ENCODE measurements at regions not wholly inside any gene's neighbourhood (a gene's known extent, or its start where the extent isn't known, plus 50 kb on each side); places are given as distances from the start of the nearest gene placed in this dataset.

DNA sequence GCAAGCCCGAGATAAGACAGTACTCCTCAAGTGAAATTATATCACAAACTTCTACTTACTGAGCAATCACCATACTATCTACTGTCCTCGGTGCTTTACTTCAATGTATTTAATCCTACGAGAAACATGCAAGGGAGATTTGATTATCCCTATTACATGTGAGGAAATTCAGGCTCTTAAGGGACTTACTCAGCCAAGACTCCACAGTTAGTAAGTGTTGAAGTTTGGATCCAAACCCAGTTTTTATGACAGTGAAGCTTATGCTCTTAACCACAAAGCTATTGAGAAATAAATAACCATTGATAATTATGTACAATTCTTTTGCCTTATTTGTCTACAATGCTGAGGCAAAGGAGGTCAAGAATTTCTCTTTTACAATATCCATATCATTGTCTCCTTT, 672.9 kb upstream of the ACVR2A start:
- CTCF ChIA-PET, result no interaction called here
- Histone ChIP-seq H3K36me3 (ENCODE audit: control insufficient read depth in 2 of 2, insufficient read depth in 1 of 2, low read length in 2 of 2) (no peaks in the 10 kb centered on the region), H3K9me3 (ENCODE audit: control insufficient read depth, insufficient read depth, low read depth, low read length) (no peaks in the 10 kb centered on the region), H3K4me3 (ENCODE audit: low read depth, low read length) (no peak overlapping the region), H3K4me1 (ENCODE audit: control insufficient read depth, insufficient read depth, low read length) (no peaks in the 10 kb centered on the region), H3K27ac (ENCODE audit: extremely low read depth, low read depth, low read length) (no peak overlapping the region)
- POLR2A ChIA-PET, result no interaction called here
- no peak for TF ChIP-seq OVOL3 (tag by site-specific recombination; IDR thresholded peaks at IDR 0.05)
- no peak for TF ChIP-seq ZNF777 (tag by site-specific recombination; IDR thresholded peaks at IDR 0.05; ENCODE audit: borderline replicate concordance)
- TF ChIP-seq ZNF184 (tag by site-specific recombination; IDR thresholded peaks at IDR 0.05), result no peak
- no peak for TF ChIP-seq ZNF10 (tag by site-specific recombination; IDR thresholded peaks at IDR 0.05)
- TF ChIP-seq ZNF677 (tag by site-specific recombination; IDR thresholded peaks at IDR 0.05), result no peak
- no peak for TF ChIP-seq ZNF19 (tag by site-specific recombination; IDR thresholded peaks at IDR 0.05; ENCODE audit: low read depth)
- TF ChIP-seq TCF7L2 (IDR thresholded peaks at IDR 0.05; ENCODE audit: borderline replicate concordance, low read depth, low read length), result no peak
- TF ChIP-seq ZNF596 (tag by site-specific recombination; IDR thresholded peaks at IDR 0.05), result no peak
- no peak for TF ChIP-seq ZFP41 (tag by site-specific recombination; IDR thresholded peaks at IDR 0.05; ENCODE audit: borderline replicate concordance)
- TF ChIP-seq, protein P1, sequence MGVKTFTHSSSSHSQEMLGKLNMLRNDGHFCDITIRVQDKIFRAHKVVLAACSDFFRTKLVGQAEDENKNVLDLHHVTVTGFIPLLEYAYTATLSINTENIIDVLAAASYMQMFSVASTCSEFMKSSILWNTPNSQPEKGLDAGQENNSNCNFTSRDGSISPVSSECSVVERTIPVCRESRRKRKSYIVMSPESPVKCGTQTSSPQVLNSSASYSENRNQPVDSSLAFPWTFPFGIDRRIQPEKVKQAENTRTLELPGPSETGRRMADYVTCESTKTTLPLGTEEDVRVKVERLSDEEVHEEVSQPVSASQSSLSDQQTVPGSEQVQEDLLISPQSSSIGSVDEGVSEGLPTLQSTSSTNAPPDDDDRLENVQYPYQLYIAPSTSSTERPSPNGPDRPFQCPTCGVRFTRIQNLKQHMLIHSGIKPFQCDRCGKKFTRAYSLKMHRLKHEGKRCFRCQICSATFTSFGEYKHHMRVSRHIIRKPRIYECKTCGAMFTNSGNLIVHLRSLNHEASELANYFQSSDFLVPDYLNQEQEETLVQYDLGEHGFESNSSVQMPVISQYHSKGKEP (tag by site-specific recombination; IDR thresholded peaks at IDR 0.05), result no peak
- no peak for TF ChIP-seq ZNF223 (tag by site-specific recombination; IDR thresholded peaks at IDR 0.05)
- no peak for TF ChIP-seq SALL2 (tag by site-specific recombination; IDR thresholded peaks at IDR 0.05; ENCODE audit: borderline replicate concordance)
- TF ChIP-seq GLIS1 (tag by site-specific recombination; IDR thresholded peaks at IDR 0.05), result no peak
- no peak for TF ChIP-seq YY1 (tag by site-specific recombination; IDR thresholded peaks at IDR 0.05)

DNA sequence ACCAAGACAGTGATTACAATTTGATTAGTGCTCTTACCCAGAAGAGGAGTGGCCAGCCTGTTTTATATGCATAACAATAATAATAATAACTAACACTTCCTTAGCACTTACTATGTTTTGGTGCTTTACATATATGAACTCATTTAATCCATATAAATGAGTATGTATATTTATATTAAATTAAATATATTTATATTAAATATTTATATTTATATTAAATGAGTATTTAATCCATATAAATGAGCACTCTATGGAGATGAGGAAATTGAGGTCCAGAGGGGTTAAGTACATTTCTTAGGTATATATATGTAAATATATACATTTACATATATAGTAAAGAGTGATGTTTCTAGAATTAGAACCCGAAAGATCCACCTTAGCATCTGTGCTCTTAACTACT, 673.9 kb upstream of the ACVR2A start:
- TF ChIP-seq PRDM1 (tag by site-specific recombination; IDR thresholded peaks at IDR 0.05), result no peak
- no peak for TF ChIP-seq ZNF214 (tag by site-specific recombination; IDR thresholded peaks at IDR 0.05; ENCODE audit: borderline replicate concordance)
- TF ChIP-seq GLI4 (tag by site-specific recombination; IDR thresholded peaks at IDR 0.05), result no peak
- TF ChIP-seq ZNF280D (tag by site-specific recombination; IDR thresholded peaks at IDR 0.05), result no peak
- no peak for TF ChIP-seq MZF1 (tag by site-specific recombination; IDR thresholded peaks at IDR 0.05; ENCODE audit: borderline replicate concordance)
- no peak for TF ChIP-seq ZBTB1 (tag by site-specific recombination; IDR thresholded peaks at IDR 0.05)
- TF ChIP-seq, protein P2, sequence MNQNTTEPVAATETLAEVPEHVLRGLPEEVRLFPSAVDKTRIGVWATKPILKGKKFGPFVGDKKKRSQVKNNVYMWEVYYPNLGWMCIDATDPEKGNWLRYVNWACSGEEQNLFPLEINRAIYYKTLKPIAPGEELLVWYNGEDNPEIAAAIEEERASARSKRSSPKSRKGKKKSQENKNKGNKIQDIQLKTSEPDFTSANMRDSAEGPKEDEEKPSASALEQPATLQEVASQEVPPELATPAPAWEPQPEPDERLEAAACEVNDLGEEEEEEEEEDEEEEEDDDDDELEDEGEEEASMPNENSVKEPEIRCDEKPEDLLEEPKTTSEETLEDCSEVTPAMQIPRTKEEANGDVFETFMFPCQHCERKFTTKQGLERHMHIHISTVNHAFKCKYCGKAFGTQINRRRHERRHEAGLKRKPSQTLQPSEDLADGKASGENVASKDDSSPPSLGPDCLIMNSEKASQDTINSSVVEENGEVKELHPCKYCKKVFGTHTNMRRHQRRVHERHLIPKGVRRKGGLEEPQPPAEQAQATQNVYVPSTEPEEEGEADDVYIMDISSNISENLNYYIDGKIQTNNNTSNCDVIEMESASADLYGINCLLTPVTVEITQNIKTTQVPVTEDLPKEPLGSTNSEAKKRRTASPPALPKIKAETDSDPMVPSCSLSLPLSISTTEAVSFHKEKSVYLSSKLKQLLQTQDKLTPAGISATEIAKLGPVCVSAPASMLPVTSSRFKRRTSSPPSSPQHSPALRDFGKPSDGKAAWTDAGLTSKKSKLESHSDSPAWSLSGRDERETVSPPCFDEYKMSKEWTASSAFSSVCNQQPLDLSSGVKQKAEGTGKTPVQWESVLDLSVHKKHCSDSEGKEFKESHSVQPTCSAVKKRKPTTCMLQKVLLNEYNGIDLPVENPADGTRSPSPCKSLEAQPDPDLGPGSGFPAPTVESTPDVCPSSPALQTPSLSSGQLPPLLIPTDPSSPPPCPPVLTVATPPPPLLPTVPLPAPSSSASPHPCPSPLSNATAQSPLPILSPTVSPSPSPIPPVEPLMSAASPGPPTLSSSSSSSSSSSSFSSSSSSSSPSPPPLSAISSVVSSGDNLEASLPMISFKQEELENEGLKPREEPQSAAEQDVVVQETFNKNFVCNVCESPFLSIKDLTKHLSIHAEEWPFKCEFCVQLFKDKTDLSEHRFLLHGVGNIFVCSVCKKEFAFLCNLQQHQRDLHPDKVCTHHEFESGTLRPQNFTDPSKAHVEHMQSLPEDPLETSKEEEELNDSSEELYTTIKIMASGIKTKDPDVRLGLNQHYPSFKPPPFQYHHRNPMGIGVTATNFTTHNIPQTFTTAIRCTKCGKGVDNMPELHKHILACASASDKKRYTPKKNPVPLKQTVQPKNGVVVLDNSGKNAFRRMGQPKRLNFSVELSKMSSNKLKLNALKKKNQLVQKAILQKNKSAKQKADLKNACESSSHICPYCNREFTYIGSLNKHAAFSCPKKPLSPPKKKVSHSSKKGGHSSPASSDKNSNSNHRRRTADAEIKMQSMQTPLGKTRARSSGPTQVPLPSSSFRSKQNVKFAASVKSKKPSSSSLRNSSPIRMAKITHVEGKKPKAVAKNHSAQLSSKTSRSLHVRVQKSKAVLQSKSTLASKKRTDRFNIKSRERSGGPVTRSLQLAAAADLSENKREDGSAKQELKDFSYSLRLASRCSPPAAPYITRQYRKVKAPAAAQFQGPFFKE (tag by site-specific recombination; IDR thresholded peaks at IDR 0.05; ENCODE audit: borderline replicate concordance), result no peak
- TF ChIP-seq ZNF223 (tag by site-specific recombination; IDR thresholded peaks at IDR 0.05), result no peak
- Histone ChIP-seq H3K36me3 (ENCODE audit: control insufficient read depth in 2 of 2, insufficient read depth in 1 of 2, low read length in 2 of 2) (no peaks in the 10 kb centered on the region), H3K27ac (ENCODE audit: extremely low read depth, low read depth, low read length) (no peak overlapping the region), H3K4me1 (ENCODE audit: control insufficient read depth, insufficient read depth, low read length) (no peaks in the 10 kb centered on the region), H3K9me3 (ENCODE audit: control insufficient read depth, insufficient read depth, low read depth, low read length) (no peaks in the 10 kb centered on the region), H3K4me3 (ENCODE audit: low read depth, low read length) (no peak overlapping the region)
- POLR2A ChIA-PET, result no interaction called here
- CTCF ChIA-PET, result interaction anchor here (0.6 kb wide), 1 partner anchor 141 kb away, joined by 4 read pairs; no protein-coding TSS in a partner anchor

Data from HEK293 (cell line).